GM12892 (cell line): ENCODE measurements at regions not wholly inside any gene's neighbourhood (a gene's known extent, or its start where the extent isn't known, plus 50 kb on each side); places are given as distances from the start of the nearest gene placed in this dataset.

ENCODE experiments used
- POLR2A ChIP-seq: IDR thresholded peaks from 2 replicates; pipeline ENCODE4 v1.6.1; 2011; ENCODE audit warnings: low read depth, low read length, control low read depth
- POLR2AphosphoS5 ChIP-seq: IDR thresholded peaks from 2 replicates; pipeline ENCODE4 v1.6.1; 2011; ENCODE audit warnings: low read depth, low read length, control low read depth
- TAF1 ChIP-seq: IDR thresholded peaks from 2 replicates; pipeline ENCODE4 v1.6.1; 2011; ENCODE audit warnings: low read depth, mild to moderate bottlenecking, control low read depth, low read length, borderline replicate concordance

DNA sequence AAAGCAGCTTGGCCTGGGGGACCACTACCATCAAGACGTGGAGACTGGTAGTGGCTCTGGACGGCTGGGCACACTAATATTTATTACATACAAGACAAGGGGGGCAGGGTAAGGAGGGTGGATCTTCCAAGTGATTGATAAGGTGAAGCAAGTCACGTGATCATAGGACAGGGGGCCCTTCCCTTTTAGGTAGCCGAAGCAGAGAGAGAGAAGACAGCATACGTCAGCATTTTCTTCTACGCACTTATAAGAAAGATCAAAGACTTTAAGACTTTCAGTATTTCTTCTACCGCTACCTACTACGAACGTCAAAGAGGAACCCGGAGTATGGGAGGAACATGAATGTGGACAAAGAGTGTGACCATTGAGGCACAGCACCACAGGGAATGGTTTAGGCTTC lies 307.9 kb downstream of the RPIA start:
- TF ChIP-seq POLR2A (no peak), POLR2AphosphoS5 (no peak), TAF1 (no peak)
